PC-9 (cell line): ENCODE measurements at regions not wholly inside any gene's neighbourhood (a gene's known extent, or its start where the extent isn't known, plus 50 kb on each side); places are given as distances from the start of the nearest gene placed in this dataset.

ENCODE experiments used
- BruUV-seq: library from RNA; stranded (reverse); fragments of 400-500 nt; replicated peaks from 2 replicates; lab custom pipeline; 2021; lab: Mats Ljungman, UMichigan
- CTCF ChIA-PET: fragments of 300-600 bp; sonication (Branson Sonifier 250); formaldehyde crosslinking; loops from one replicate; lab custom pipeline; 2022; ENCODE audit warnings: antibody characterized with exemption; lab: Charles Lee
- POLR2A ChIA-PET: fragments of 300-600 bp; sonication (Branson Sonifier 250); formaldehyde crosslinking; loops from one replicate; lab custom pipeline; 2022; ENCODE audit warnings: antibody characterized with exemption; ENCODE audit not compliant: unreplicated experiment; lab: Charles Lee
- DNase-seq, 2 experiments: peaks; one replicate each; pipeline versions ENCODE4 v3.0.0 to v3.0.0-alpha.2; 2015 to 2022; ENCODE audit warnings: mixed read lengths in 1 of 2
- H2AFZ ChIP-seq: fragments of 200-600 bp; sonication (generic); 2 replicates; pipeline ENCODE4 v1.8.1; 2017; ENCODE audit warnings: antibody characterized with exemption
- H3F3A ChIP-seq: fragments of 200-600 bp; sonication (generic); 2 replicates; pipeline ENCODE4 v1.8.1; 2017; ENCODE audit warnings: antibody characterized with exemption, mild to moderate bottlenecking, low read depth; ENCODE audit not compliant: insufficient read depth
- H3K27ac ChIP-seq: fragments of 200-600 bp; sonication (generic); 2 replicates; pipeline ENCODE4 v1.6.1; 2016; ENCODE audit warnings: mixed run types
- H3K27me3 ChIP-seq: fragments of 200-600 bp; sonication (generic); 2 replicates; pipeline ENCODE4 v1.6.1; 2016; ENCODE audit warnings: low read depth, mixed run types; ENCODE audit not compliant: insufficient read depth
- H3K36me3 ChIP-seq: fragments of 200-600 bp; sonication (generic); 2 replicates; pipeline ENCODE4 v1.6.1; 2016; ENCODE audit warnings: low read depth, mixed run types
- H3K4me1 ChIP-seq: fragments of 200-600 bp; sonication (generic); replicated peaks from 2 replicates; pipeline ENCODE4 v1.6.1; 2016; ENCODE audit warnings: mixed run types; ENCODE audit not compliant: insufficient read depth
- H3K4me2 ChIP-seq: fragments of 200-600 bp; sonication (generic); 2 replicates; pipeline ENCODE4 v1.6.1; 2017; ENCODE audit warnings: mixed run types
- H3K4me3 ChIP-seq: fragments of 200-600 bp; sonication (generic); 2 replicates; pipeline ENCODE4 v1.6.1; 2016; ENCODE audit warnings: mixed run types
- H3K79me2 ChIP-seq: fragments of 200-600 bp; sonication (generic); 2 replicates; pipeline ENCODE4 v1.6.1; 2017; ENCODE audit warnings: low read depth, mixed run types
- H3K9me2 ChIP-seq: fragments of 200-600 bp; sonication (generic); 2 replicates; pipeline ENCODE4 v1.8.1; 2017; ENCODE audit warnings: mild to moderate bottlenecking; ENCODE audit not compliant: insufficient read depth
- H3K9me3 ChIP-seq: fragments of 200-600 bp; sonication (generic); 2 replicates; pipeline ENCODE4 v1.8.1; 2016; ENCODE audit warnings: low read depth; ENCODE audit not compliant: insufficient read depth
- H4K20me1 ChIP-seq: fragments of 200-600 bp; sonication (generic); 2 replicates; pipeline ENCODE4 v1.8.1; 2017; ENCODE audit not compliant: insufficient read depth
- EZH2 ChIP-seq: fragments of 200-600 bp; sonication (generic); IDR thresholded peaks from 2 replicates; pipeline ENCODE4 v1.8.0; 2017; ENCODE audit warnings: antibody characterized with exemption, low read depth
- intact Hi-C: fragments of 100-400 bp; cut with micrococcal nuclease; formaldehyde crosslinking; loops from one replicate; pipeline ENCODE4 v1.10.0; 2022; ENCODE audit not compliant: unreplicated experiment
- TF ChIP-seq, protein P1 (sequence below): fragments of 200-600 bp; sonication (generic); conservative IDR thresholded peaks from 2 replicates; pipeline ENCODE4 v1.6.1; 2017; ENCODE audit warnings: mixed run types, antibody characterized with exemption, mild to moderate bottlenecking, moderate library complexity

DNA sequence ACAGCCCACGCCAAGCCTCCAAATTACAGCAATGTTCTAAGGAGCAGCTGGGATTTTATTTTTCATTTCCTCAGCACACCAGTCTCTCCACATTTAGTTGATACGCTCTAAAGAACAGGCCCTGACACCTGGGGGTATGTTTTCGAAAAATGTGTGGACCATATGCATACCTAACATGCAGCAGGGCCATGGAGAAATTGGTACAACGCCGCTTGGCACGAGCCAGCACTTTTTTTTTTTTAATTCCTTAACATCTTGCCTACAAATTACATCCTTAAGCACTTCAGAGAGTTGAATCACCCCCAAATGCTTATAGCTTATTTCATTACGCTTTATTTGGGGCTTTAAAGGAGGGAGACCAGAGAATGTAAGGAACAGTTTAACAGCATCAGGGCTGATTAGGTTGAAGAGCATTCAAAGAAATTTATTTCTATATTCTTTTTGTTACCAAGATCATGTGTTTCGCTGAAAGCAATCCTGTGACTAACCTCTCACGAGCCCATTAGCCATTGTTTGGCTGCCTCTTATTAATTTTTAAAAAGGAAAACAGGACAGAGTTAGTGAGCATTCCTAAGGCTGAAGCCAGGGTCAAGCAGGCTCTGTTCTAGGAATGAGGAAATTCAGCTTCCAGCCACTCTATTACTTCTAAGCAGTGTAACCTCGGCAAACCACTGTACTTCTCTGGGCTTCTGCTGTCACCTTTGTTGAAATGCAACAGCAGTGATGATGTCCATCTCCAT is 173.8 kb downstream of the ACTL7B start:
- CTCF ChIA-PET = no interaction called here
- Histone ChIP-seq H3K79me2 (no peaks in the 10 kb centered on the region), H3K27ac (no peak overlapping the region), H3F3A (no peaks in the 10 kb centered on the region), H2AFZ (no peak overlapping the region), H3K4me1 (no peaks in the 10 kb centered on the region), H4K20me1 (no peaks in the 10 kb centered on the region), H3K4me3 (no peak overlapping the region), H3K9me3 (no peaks in the 10 kb centered on the region), H3K27me3 (no peaks in the 10 kb centered on the region), H3K9me2 (no peaks in the 10 kb centered on the region), H3K4me2 (no peak overlapping the region), H3K36me3 (no peaks in the 10 kb centered on the region)
- no TSS peak for BruUV-seq
- POLR2A ChIA-PET = no interaction called here
- no peak for TF ChIP-seq EZH2
- TF ChIP-seq, protein P1, sequence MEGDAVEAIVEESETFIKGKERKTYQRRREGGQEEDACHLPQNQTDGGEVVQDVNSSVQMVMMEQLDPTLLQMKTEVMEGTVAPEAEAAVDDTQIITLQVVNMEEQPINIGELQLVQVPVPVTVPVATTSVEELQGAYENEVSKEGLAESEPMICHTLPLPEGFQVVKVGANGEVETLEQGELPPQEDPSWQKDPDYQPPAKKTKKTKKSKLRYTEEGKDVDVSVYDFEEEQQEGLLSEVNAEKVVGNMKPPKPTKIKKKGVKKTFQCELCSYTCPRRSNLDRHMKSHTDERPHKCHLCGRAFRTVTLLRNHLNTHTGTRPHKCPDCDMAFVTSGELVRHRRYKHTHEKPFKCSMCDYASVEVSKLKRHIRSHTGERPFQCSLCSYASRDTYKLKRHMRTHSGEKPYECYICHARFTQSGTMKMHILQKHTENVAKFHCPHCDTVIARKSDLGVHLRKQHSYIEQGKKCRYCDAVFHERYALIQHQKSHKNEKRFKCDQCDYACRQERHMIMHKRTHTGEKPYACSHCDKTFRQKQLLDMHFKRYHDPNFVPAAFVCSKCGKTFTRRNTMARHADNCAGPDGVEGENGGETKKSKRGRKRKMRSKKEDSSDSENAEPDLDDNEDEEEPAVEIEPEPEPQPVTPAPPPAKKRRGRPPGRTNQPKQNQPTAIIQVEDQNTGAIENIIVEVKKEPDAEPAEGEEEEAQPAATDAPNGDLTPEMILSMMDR = no peak
- intact Hi-C loops = no loop called here
- no peak for DNase-seq

DNA sequence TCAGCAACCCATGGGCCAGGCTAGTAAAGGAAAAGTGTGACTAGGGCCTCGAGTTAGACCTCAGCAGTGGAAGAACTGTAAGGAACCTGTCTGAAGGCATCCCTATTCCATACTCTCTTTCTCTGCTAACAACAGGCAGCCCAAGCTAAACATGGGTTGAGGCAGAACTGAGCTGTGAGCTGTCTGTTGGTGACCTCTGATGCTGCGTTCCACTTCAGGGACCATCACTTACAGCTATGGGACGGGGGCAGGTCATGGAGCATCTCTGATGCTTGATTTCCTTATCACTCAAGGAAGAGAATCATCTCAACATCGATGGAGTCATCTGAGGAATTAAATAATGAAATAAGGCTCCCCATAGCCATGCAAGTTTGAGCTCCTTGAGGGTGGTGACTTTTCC is 174.8 kb downstream of the ACTL7B start:
- Histone ChIP-seq H3K4me2 (no peak overlapping the region), H3K9me3 (no peaks in the 10 kb centered on the region), H3K4me3 (no peak overlapping the region), H3K79me2 (no peaks in the 10 kb centered on the region), H3K4me1 (no peaks in the 10 kb centered on the region), H3K9me2 (no peaks in the 10 kb centered on the region), H2AFZ (no peak overlapping the region), H3K27ac (no peak overlapping the region), H3K36me3 (no peaks in the 10 kb centered on the region), H3F3A (no peaks in the 10 kb centered on the region), H4K20me1 (no peaks in the 10 kb centered on the region), H3K27me3 (no peaks in the 10 kb centered on the region)
- no peak for DNase-seq
- POLR2A ChIA-PET = no interaction called here
- CTCF ChIA-PET = no interaction called here
- intact Hi-C loops = no loop called here
- BruUV-seq = no TSS peak
- TF ChIP-seq, protein P1 = no peak
- TF ChIP-seq EZH2 = no peak

DNA sequence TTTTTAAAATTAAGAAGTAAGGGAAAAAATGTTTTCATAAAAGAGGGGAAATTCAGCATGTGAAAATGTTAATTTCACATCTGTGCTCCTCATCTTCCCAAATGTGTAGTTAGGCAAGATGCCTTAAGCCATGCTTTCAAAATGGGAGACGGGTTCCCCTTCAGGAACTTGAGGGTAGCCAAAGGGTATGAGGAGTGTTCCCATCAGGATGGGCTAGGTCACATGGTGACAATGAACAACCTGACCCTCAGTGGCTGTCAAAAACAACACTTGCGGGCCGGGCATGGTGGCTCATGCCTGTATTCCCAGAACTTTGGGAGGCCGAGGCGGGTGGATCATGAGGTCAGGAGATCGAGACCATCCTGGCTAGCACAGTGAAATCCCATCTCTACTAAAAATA is 178.0 kb downstream of the ACTL7B start:
- Histone ChIP-seq H2AFZ (no peak overlapping the region), H4K20me1 (no peaks in the 10 kb centered on the region), H3K27me3 (no peaks in the 10 kb centered on the region), H3K4me2 (no peak overlapping the region), H3K27ac (no peak overlapping the region), H3K9me3 (no peaks in the 10 kb centered on the region), H3K36me3 (no peaks in the 10 kb centered on the region), H3K4me1 (peaks cover 5% of the 10 kb centered on the region; the same call in 1 of the 2 replicates), H3K79me2 (no peaks in the 10 kb centered on the region), H3K4me3 (no peak overlapping the region), H3F3A (no peaks in the 10 kb centered on the region), H3K9me2 (no peaks in the 10 kb centered on the region)
- DNase-seq = no peak
- no peak for TF ChIP-seq EZH2
- TF ChIP-seq, protein P1 = no peak
- ChIA-PET CTCF (no interaction called here), POLR2A (no interaction called here)
- intact Hi-C loops = no loop called here
- BruUV-seq = no TSS peak
